Ascending aorta (tissue), 2 donors: ENCODE measurements at regions not wholly inside any gene's neighbourhood (a gene's known extent, or its start where the extent isn't known, plus 50 kb on each side); places are given as distances from the start of the nearest gene placed in this dataset.

Source experiments
- DNase-seq, 2 donors: peaks; one replicate each; pipeline ENCODE4 v3.0.0-alpha.2; 2019; ENCODE audit warnings: low spot score in 2 of 2
- H3K27ac ChIP-seq, 2 donors: fragments of 200-600 bp; sonication (generic); one replicate each; pipeline ENCODE4 v1.5.1; 2016 to 2017; ENCODE audit warnings: mild to moderate bottlenecking in 1 of 2
- H3K27me3 ChIP-seq: fragments of 200-600 bp; sonication (generic); one replicate; pipeline ENCODE4 v1.5.1; 2017
- H3K36me3 ChIP-seq, 2 donors: fragments of 200-600 bp; sonication (generic); one replicate each; pipeline ENCODE4 v1.5.1; 2016
- H3K4me1 ChIP-seq, 2 donors: fragments of 200-600 bp; sonication (generic); one replicate each; pipeline ENCODE4 v1.5.1; 2016 to 2017; ENCODE audit warnings: mild to moderate bottlenecking in 1 of 2
- H3K4me3 ChIP-seq, 2 donors: fragments of 200-600 bp; sonication (generic); one replicate each; pipeline ENCODE4 v1.5.1; 2016 to 2017; ENCODE audit warnings: mild to moderate bottlenecking in 1 of 2
- H3K9me3 ChIP-seq, 2 donors: fragments of 200-600 bp; sonication (generic); one replicate each; pipeline ENCODE4 v1.5.1; 2016
- intact Hi-C: fragments of 100-400 bp; cut with DNase I; formaldehyde crosslinking; loops from one replicate; pipeline ENCODE4 v1.15.1; 2023
- TF ChIP-seq, protein P1 (sequence below), 3 experiments: fragments of 200-600 bp in 2 of 3; fragments of 450-650 bp in 1 of 3; sonication (generic) in 2 of 3; IDR thresholded peaks; one replicate each; pipeline ENCODE4 v1.5.1; 2016 to 2019; ENCODE audit warnings: antibody characterized with exemption in 3 of 3, mild to moderate bottlenecking in 1 of 3, moderate library complexity in 1 of 3

DNA sequence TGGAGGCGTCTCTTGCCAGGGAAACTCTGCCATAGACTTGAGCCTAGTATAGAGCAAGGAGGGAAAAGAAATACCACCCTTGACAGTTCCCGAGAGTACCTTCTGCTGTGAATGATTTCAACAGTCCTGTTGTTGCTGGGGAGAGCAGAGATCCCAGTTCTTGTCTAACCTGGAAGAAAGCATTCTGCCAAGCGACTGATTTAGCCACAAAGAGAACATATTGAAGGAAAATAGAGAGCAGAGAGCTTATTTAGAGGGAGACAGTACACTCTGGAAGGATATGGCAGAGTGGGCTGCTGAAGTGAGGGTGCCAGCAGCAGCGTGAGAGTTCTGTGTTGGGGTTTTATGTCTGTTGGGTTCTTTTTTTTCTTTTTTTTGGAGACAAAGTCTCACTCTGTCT lies 966.9 kb upstream of the TMEM132C start:
- H3K27me3 ChIP-seq, result no peaks in the 10 kb centered on the region
- no peaks in the 10 kb centered on the region for H3K36me3 ChIP-seq
- intact Hi-C loops, result no loop called here
- no peaks in the 10 kb centered on the region for H3K4me1 ChIP-seq
- H3K4me3 ChIP-seq, result no peak overlapping the region
- DNase-seq, result no peak
- no peaks in the 10 kb centered on the region for H3K9me3 ChIP-seq
- no peak overlapping the region for H3K27ac ChIP-seq
- TF ChIP-seq, protein P1, sequence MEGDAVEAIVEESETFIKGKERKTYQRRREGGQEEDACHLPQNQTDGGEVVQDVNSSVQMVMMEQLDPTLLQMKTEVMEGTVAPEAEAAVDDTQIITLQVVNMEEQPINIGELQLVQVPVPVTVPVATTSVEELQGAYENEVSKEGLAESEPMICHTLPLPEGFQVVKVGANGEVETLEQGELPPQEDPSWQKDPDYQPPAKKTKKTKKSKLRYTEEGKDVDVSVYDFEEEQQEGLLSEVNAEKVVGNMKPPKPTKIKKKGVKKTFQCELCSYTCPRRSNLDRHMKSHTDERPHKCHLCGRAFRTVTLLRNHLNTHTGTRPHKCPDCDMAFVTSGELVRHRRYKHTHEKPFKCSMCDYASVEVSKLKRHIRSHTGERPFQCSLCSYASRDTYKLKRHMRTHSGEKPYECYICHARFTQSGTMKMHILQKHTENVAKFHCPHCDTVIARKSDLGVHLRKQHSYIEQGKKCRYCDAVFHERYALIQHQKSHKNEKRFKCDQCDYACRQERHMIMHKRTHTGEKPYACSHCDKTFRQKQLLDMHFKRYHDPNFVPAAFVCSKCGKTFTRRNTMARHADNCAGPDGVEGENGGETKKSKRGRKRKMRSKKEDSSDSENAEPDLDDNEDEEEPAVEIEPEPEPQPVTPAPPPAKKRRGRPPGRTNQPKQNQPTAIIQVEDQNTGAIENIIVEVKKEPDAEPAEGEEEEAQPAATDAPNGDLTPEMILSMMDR (IDR thresholded peaks at IDR 0.05), result no peak

GRCh38 chr12:127300753-127301152 lies 966.2 kb upstream of the TMEM132C start:
- Histone ChIP-seq H3K27ac (no peak overlapping the region), H3K4me3 (no peak overlapping the region), H3K27me3 (no peaks in the 10 kb centered on the region), H3K9me3 (no peaks in the 10 kb centered on the region), H3K4me1 (no peaks in the 10 kb centered on the region), H3K36me3 (no peaks in the 10 kb centered on the region)
- TF ChIP-seq, protein P1 (IDR thresholded peaks at IDR 0.05), result no peak
- DNase-seq, result no peak
- intact Hi-C loops, result no loop called here

- H3K4me1 ChIP-seq, result no peaks in the 10 kb centered on the region
Measured at GRCh38 chr12:127301876-127302275, 965.1 kb upstream of the TMEM132C start.

DNA sequence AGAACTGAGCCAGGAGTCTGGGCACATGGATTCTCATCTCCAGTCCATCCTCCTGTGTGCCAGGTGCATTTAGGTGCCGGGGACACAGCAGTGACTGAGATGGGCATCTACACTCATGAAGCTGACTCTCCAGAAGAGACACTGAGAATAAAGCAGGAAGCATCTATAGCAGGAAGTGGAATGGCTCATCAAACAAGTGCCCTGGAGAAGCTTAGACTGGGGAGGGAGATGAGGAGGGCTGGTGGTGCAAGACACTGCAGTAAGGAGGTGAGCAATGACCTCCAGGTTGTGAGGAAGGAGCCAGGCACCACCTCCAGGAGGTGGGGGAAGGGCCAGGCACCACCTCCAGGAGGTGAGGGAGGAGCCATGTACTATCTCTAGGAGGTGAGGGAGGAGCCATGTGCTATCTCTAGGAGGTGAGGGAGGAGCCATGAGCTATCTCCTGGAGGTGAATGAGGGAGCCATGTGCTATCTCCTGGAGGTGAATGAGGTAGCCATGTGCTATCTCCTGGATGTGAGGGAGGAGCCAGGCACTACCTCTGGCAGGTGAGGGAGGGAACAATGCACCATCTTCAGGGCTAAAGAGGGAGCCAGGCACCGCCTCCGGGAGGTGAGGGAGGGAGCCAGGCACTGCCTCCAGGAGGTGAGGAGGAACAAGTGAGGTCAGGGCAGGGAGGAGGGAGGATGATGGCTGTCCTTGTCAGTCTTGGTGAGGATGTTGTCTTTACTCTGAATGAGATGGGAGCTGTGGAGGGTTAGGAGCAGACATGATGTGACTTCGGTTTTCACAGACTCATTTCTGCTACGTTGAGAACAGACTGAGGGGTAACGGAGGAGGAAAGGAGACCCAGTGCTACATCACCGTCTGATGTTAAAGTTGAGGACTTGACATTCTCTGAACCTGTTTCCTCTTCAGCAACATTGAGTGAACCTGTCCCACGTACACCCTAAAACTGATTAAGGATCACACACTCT lies 961.9 kb upstream of the TMEM132C start:
- Histone ChIP-seq H3K36me3 (no peaks in the 10 kb centered on the region), H3K4me3 (no peak overlapping the region), H3K27ac (no peak overlapping the region), H3K9me3 (no peaks in the 10 kb centered on the region), H3K27me3 (no peaks in the 10 kb centered on the region), H3K4me1 (no peaks in the 10 kb centered on the region)
- intact Hi-C loops, result no loop called here
- DNase-seq, result no peak
- TF ChIP-seq, protein P1 (IDR thresholded peaks at IDR 0.05), result no peak

More at GRCh38 chr12:127301876-127302275, 965.1 kb upstream of the TMEM132C start:
- DNase-seq, result no peak
- H3K36me3 ChIP-seq, result no peaks in the 10 kb centered on the region
- no peak overlapping the region for H3K4me3 ChIP-seq
- H3K27ac ChIP-seq, result no peak overlapping the region
- H3K27me3 ChIP-seq, result no peaks in the 10 kb centered on the region
- intact Hi-C loops, result no loop called here
- H3K9me3 ChIP-seq, result no peaks in the 10 kb centered on the region
- TF ChIP-seq, protein P1 (IDR thresholded peaks at IDR 0.05), result no peak

GRCh38 chr12:127306604-127307215 lies 960.3 kb upstream of the TMEM132C start:
- intact Hi-C loops, result no loop called here
- H3K4me3 ChIP-seq, result no peak overlapping the region
- TF ChIP-seq, protein P1 (IDR thresholded peaks at IDR 0.05), result no peak
- H3K36me3 ChIP-seq, result no peaks in the 10 kb centered on the region
- H3K27me3 ChIP-seq, result no peaks in the 10 kb centered on the region
- no peaks in the 10 kb centered on the region for H3K9me3 ChIP-seq
- H3K27ac ChIP-seq, result no peak overlapping the region
- DNase-seq, result no peak
- no peaks in the 10 kb centered on the region for H3K4me1 ChIP-seq
